NB4 (cell line): ENCODE measurements at regions not wholly inside any gene's neighbourhood (a gene's known extent, or its start where the extent isn't known, plus 50 kb on each side); places are given as distances from the start of the nearest gene placed in this dataset.

ENCODE experiments used
- DNase-seq: peaks from one replicate; pipeline ENCODE4 v3.0.0; 2010; ENCODE audit warnings: low read depth
- H3K4me3 ChIP-seq: one replicate; pipeline ENCODE4 v1.5.1; 2011; ENCODE audit warnings: mild to moderate bottlenecking, low read depth, low read length, moderate library complexity
- MYC ChIP-seq: IDR thresholded peaks from 2 replicates; pipeline ENCODE4 v1.6.1; 2011; ENCODE audit warnings: low read depth, low read length
- POLR2A ChIP-seq: IDR thresholded peaks from 2 replicates; pipeline ENCODE4 v1.6.1; 2011; ENCODE audit warnings: mild to moderate bottlenecking; ENCODE audit not compliant: insufficient read length; ENCODE audit errors: extremely low read depth
- TF ChIP-seq, protein P1 (sequence below): IDR thresholded peaks from one replicate; pipeline ENCODE4 v1.5.1; 2012; ENCODE audit warnings: low read depth, low read length
- TF ChIP-seq, protein P2 (sequence below): IDR thresholded peaks from 2 replicates; pipeline ENCODE4 v1.6.1; 2011; ENCODE audit warnings: low read depth, low read length

DNA sequence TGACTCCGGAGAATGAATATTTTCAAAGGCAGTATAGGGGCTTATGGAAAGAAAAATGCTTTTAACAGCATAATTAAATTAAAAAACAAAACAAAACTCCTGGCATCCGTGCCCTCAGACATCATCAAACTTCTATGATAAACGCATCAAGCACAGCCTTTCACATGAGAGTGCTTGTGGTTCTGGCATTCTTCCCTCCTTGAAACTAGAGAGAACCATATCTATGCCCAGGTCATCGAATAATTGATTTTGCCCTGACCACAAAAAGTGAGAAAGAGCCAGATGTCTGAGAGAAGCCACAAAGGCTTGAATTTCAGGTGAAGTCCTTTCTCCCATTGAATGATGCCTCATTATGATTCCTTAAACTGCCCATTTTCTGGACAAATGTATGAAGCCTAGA, 286.8 kb downstream of the CBLL2 start:
- TF ChIP-seq POLR2A: no peak
- TF ChIP-seq, protein P1, sequence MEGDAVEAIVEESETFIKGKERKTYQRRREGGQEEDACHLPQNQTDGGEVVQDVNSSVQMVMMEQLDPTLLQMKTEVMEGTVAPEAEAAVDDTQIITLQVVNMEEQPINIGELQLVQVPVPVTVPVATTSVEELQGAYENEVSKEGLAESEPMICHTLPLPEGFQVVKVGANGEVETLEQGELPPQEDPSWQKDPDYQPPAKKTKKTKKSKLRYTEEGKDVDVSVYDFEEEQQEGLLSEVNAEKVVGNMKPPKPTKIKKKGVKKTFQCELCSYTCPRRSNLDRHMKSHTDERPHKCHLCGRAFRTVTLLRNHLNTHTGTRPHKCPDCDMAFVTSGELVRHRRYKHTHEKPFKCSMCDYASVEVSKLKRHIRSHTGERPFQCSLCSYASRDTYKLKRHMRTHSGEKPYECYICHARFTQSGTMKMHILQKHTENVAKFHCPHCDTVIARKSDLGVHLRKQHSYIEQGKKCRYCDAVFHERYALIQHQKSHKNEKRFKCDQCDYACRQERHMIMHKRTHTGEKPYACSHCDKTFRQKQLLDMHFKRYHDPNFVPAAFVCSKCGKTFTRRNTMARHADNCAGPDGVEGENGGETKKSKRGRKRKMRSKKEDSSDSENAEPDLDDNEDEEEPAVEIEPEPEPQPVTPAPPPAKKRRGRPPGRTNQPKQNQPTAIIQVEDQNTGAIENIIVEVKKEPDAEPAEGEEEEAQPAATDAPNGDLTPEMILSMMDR: no peak
- DNase-seq: no peak
- H3K4me3 ChIP-seq: no peak overlapping the region

DNA sequence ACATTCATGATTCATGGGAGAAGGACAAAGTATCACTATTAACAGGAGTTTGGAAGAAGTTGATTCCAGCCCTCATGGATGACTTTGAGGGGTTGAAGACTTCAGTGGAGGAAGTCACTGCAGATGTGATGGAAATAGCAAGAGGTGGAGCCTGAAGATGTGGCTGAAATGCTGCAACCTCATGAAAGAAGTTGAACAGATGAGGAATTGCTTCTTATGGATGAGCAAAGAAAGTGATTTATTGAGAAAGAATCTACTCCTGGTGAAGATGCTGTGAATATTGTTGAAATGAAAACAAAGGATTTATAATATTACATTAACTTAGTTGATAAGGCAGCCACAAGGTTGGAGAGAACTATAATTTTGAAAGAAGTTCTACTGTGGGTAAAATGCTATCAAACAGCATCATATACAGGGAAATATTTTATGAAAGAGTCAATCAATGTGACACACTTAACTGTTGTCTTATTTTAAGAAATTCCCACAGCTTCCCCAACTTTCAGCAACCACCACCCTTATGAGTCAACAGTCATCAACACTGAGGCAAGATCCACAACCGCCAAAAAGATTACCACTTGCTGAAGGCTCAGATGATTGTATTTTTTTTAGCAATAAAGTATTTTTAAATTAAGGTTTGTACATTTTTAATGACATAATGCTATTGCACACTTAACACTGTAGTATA, 302.6 kb downstream of the CBLL2 start:
- H3K4me3 ChIP-seq: no peak overlapping the region
- no peak for DNase-seq
- TF ChIP-seq MYC: no peak
- TF ChIP-seq, protein P2, sequence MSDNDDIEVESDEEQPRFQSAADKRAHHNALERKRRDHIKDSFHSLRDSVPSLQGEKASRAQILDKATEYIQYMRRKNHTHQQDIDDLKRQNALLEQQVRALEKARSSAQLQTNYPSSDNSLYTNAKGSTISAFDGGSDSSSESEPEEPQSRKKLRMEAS: no peak
- TF ChIP-seq, protein P1: no peak
- no peak for TF ChIP-seq POLR2A

DNA sequence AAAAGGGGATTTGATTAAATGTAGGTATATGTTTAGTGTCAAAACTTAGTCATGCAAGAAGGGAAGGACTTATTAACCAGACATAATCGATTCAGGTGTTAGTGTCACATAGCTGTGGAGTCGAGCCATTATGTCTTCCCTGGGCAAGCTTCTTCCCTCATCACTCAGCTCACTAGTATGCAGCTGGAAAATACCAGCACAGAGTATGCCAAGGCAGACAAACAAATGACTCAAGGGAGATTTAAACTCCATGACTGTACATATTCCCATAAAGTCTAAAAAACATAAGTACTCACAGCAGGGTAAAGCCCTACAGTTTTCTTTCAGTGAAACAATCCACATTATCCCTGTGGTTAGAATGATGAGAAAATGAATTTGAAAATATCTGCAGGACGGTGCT, 304.5 kb downstream of the CBLL2 start:
- no peak for DNase-seq
- no peak for TF ChIP-seq POLR2A
- TF ChIP-seq, protein P1: no peak
- TF ChIP-seq, protein P2: no peak
- no peak for TF ChIP-seq MYC
- no peak overlapping the region for H3K4me3 ChIP-seq

DNA sequence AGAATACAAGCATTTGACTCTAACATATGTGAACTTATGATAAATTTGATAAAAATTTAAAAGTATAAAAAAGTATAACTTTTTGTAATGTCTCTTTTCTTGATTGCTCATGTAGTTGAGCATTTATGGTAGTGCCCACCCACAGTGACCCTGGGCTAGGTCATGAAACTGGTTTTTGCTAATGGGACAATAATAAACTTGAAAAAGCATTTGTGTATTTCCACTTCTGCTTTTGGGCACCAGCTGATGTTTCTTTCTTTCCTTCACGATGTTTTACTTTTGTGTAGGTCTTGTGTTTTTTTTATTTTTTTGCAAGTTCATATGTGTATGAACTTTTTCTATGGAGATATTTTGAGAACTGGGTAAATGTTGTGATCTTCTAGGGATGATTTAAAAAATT, 313.1 kb downstream of the CBLL2 start:
- no peak overlapping the region for H3K4me3 ChIP-seq
- DNase-seq: no peak
- TF ChIP-seq, protein P2: no peak
- TF ChIP-seq POLR2A (no peak), MYC (no peak)
- TF ChIP-seq, protein P1: no peak

DNA sequence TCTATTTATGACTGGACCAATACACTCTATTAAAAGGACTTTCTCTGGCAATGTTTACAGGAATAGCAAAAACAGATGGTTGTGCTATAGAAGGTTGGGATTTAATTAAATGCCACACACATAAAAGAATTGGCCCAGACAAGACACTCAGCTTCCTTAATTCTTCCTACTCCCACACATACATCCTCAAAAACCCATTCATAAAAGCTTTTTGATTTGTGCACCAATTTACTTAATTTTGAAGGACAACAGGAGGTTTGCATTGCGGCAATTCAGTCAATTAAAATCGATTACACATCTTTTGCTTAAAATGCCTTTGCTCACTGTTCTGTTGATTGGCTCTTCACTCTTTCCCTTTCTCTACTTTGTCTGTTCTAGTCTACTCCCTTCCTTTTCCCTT, 317.1 kb downstream of the CBLL2 start:
- no peak for TF ChIP-seq POLR2A
- TF ChIP-seq, protein P1: no peak
- no peak for TF ChIP-seq MYC
- TF ChIP-seq, protein P2: no peak
- DNase-seq: no peak
- no peak overlapping the region for H3K4me3 ChIP-seq

DNA sequence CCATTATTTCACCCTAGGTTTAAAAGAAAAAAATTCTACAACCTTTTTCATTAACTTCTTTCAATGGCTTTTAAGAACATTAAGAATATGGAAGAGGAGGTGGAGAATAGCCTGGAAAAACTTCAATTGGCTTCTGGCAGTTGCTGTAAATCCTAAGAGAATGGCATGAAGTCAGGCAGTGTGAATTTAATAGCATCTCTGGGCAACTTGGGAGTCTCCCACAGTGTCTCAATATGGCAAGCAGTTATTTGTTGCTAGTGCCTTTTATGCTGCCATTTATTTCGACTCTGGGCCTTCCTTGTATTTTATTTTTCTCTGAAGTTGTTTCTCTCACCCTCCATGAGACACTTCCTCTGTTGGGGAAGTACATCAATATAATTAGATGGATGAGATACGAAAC, 322.1 kb downstream of the CBLL2 start:
- H3K4me3 ChIP-seq: no peak overlapping the region
- no peak for DNase-seq
- no peak for TF ChIP-seq MYC
- TF ChIP-seq, protein P1: no peak
- no peak for TF ChIP-seq POLR2A
- TF ChIP-seq, protein P2: no peak
